Endodermal cell (in vitro differentiated cells): ENCODE measurements at regions not wholly inside any gene's neighbourhood (a gene's known extent, or its start where the extent isn't known, plus 50 kb on each side); places are given as distances from the start of the nearest gene placed in this dataset.

Experiments
- DNase-seq: peaks from one replicate; pipeline ENCODE4 v3.0.0-alpha.2; 2017
- H3K27ac ChIP-seq: 2 replicates; pipeline ENCODE4 v1.5.1; 2013; ENCODE audit warnings: mild to moderate bottlenecking, low read depth, low read length, moderate library complexity
- H3K27me3 ChIP-seq: 2 replicates; pipeline ENCODE4 v1.6.1; 2013; ENCODE audit warnings: mild to moderate bottlenecking, low read length, moderate library complexity; ENCODE audit not compliant: insufficient read depth, control insufficient read depth, poor library complexity, severe bottlenecking
- H3K36me3 ChIP-seq: 2 replicates; pipeline ENCODE4 v1.7.0; 2013; ENCODE audit warnings: mild to moderate bottlenecking, low read length, moderate library complexity; ENCODE audit not compliant: control insufficient read depth, insufficient read depth
- H3K4me1 ChIP-seq: one replicate; pipeline ENCODE4 v1.7.0; 2013; ENCODE audit warnings: low read length; ENCODE audit not compliant: control insufficient read depth, insufficient read depth
- H3K4me3 ChIP-seq: 2 replicates; pipeline ENCODE4 v1.5.1; 2013; ENCODE audit warnings: mild to moderate bottlenecking, low read length, moderate library complexity
- H3K9ac ChIP-seq: 2 replicates; pipeline ENCODE4 v1.6.1; 2013; ENCODE audit warnings: mild to moderate bottlenecking, low read length, moderate library complexity; ENCODE audit not compliant: poor library complexity, severe bottlenecking; ENCODE audit errors: extremely low read depth
- H3K9me3 ChIP-seq: 2 replicates; pipeline ENCODE4 v1.6.1; 2013; ENCODE audit warnings: mild to moderate bottlenecking, low read length, moderate library complexity; ENCODE audit not compliant: control insufficient read depth
- H3K27ac Mint-ChIP-seq: 2 replicates; pipeline ENCODE4 v1.8.0; 2020; ENCODE audit warnings: mixed read lengths
- H3K27me3 Mint-ChIP-seq: 2 replicates; pipeline ENCODE4 v1.8.0; 2021; ENCODE audit warnings: mild to moderate bottlenecking, mixed read lengths; ENCODE audit not compliant: insufficient read depth
- H3K36me3 Mint-ChIP-seq: 2 replicates; pipeline ENCODE4 v1.8.0; 2020; ENCODE audit warnings: low read depth, mixed read lengths
- H3K4me1 Mint-ChIP-seq: 2 replicates; pipeline ENCODE4 v1.8.0; 2020; ENCODE audit warnings: mixed read lengths
- H3K4me3 Mint-ChIP-seq: 2 replicates; pipeline ENCODE4 v1.8.0; 2020; ENCODE audit warnings: mild to moderate bottlenecking, moderate library complexity, mixed read lengths
- H3K9me3 Mint-ChIP-seq: 2 replicates; pipeline ENCODE4 v1.8.0; 2020; ENCODE audit warnings: mild to moderate bottlenecking, mixed read lengths
- WGBS, 2 experiments: methylation state at CpG; one replicate each; pipeline versions ENCODE4 v1.1.5 to v1.1.7; 2013; ENCODE audit warnings: missing lambda C conversion rate in 2 of 2, mixed read lengths in 1 of 2; ENCODE audit not compliant: insufficient coverage in 1 of 2, insufficient read length in 1 of 2; 5-methylcytosine and 5-hydroxymethylcytosine counted together
- TF ChIP-seq, protein P1 (sequence below): fragments of 200-600 bp; sonication (generic); conservative IDR thresholded peaks from 2 replicates; pipeline ENCODE4 v1.5.0; 2021; ENCODE audit warnings: antibody characterized with exemption, mild to moderate bottlenecking

DNA sequence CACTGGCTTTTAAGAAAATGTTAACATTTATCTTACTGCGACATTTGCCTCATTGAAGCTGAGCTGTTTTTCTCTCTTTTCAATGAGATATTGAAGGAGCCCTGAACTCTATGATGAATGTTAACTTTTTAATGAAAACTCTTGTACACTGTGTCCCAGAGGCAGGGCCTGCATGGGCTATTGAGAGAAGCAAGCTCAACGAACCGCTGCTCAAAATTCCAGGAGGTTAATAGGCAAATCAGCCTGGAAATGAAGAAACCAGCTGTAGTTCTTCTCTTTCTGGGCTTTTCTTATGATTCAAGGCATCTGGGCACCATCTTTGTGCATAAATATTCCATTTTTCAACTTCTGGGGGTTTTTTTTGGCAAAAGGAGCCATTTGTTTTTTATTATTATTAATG, 168.4 kb upstream of the NPVF start:
- DNase-seq = no peak
- Histone ChIP-seq H3K9ac (no peak overlapping the region), H3K27me3 (no peaks in the 10 kb centered on the region), H3K4me3 (no peak overlapping the region), H3K36me3 (no peaks in the 10 kb centered on the region), H3K4me1 (no peaks in the 10 kb centered on the region), H3K9me3 (no peaks in the 10 kb centered on the region), H3K27ac (no peak overlapping the region)
- Mint-ChIP-seq H3K36me3 (no peaks in the 10 kb centered on the region), H3K4me1 (no peaks in the 10 kb centered on the region), H3K9me3 (no peaks in the 10 kb centered on the region), H3K27me3 (no peaks in the 10 kb centered on the region), H3K27ac (no peak overlapping the region), H3K4me3 (no peak overlapping the region)
- WGBS, 2 experiments = 91 to 100% methylated on average over 3 of the region's 3 CpGs
- TF ChIP-seq, protein P1, sequence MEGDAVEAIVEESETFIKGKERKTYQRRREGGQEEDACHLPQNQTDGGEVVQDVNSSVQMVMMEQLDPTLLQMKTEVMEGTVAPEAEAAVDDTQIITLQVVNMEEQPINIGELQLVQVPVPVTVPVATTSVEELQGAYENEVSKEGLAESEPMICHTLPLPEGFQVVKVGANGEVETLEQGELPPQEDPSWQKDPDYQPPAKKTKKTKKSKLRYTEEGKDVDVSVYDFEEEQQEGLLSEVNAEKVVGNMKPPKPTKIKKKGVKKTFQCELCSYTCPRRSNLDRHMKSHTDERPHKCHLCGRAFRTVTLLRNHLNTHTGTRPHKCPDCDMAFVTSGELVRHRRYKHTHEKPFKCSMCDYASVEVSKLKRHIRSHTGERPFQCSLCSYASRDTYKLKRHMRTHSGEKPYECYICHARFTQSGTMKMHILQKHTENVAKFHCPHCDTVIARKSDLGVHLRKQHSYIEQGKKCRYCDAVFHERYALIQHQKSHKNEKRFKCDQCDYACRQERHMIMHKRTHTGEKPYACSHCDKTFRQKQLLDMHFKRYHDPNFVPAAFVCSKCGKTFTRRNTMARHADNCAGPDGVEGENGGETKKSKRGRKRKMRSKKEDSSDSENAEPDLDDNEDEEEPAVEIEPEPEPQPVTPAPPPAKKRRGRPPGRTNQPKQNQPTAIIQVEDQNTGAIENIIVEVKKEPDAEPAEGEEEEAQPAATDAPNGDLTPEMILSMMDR = no peak

- Mint-ChIP-seq H3K9me3 (no peaks in the 10 kb centered on the region), H3K27me3 (no peaks in the 10 kb centered on the region), H3K4me3 (no peak overlapping the region), H3K4me1 (no peaks in the 10 kb centered on the region), H3K27ac (no peak overlapping the region), H3K36me3 (no peaks in the 10 kb centered on the region)
- WGBS, 2 experiments = 93% methylated on average over 3 of the region's 5 CpGs; no CpG with 5 or more reads in 1 of the 2 experiments
- TF ChIP-seq, protein P1 = no peak
- H3K4me1 ChIP-seq = no peaks in the 10 kb centered on the region
- DNase-seq = no peak
- no peak overlapping the region for H3K4me3 ChIP-seq
- no peak overlapping the region for H3K9ac ChIP-seq
- H3K27me3 ChIP-seq = no peaks in the 10 kb centered on the region
- no peak overlapping the region for H3K27ac ChIP-seq
- no peaks in the 10 kb centered on the region for H3K9me3 ChIP-seq
- H3K36me3 ChIP-seq = no peaks in the 10 kb centered on the region
Measured at GRCh38 chr7:25398418-25398817, 170.1 kb upstream of the NPVF start.

GRCh38 chr7:25399000-25399750, 170.9 kb upstream of the NPVF start:
- no peak overlapping the region for H3K4me3 Mint-ChIP-seq
- H3K36me3 ChIP-seq = no peaks in the 10 kb centered on the region
- 80 to 92% methylated on average over 1 to 7 of the region's 8 CpGs for WGBS, 2 experiments
- H3K36me3 Mint-ChIP-seq = no peaks in the 10 kb centered on the region
- H3K4me1 ChIP-seq = no peaks in the 10 kb centered on the region
- no peaks in the 10 kb centered on the region for H3K27me3 Mint-ChIP-seq
- no peaks in the 10 kb centered on the region for H3K4me1 Mint-ChIP-seq
- no peaks in the 10 kb centered on the region for H3K9me3 Mint-ChIP-seq
- no peaks in the 10 kb centered on the region for H3K9me3 ChIP-seq
- DNase-seq = no peak
- no peaks in the 10 kb centered on the region for H3K27me3 ChIP-seq
- H3K27ac Mint-ChIP-seq = no peak overlapping the region
- TF ChIP-seq, protein P1 = no peak
- H3K4me3 ChIP-seq = no peak overlapping the region
- H3K27ac ChIP-seq = no peak overlapping the region
- H3K9ac ChIP-seq = no peak overlapping the region
